GM19240 (cell line): ENCODE measurements at regions not wholly inside any gene's neighbourhood (a gene's known extent, or its start where the extent isn't known, plus 50 kb on each side); places are given as distances from the start of the nearest gene placed in this dataset.

ENCODE experiments used
- DNase-seq: peaks from one replicate; pipeline ENCODE4 v3.0.0; 2011; ENCODE audit warnings: low spot score; ENCODE audit not compliant: insufficient read length

- DNase-seq: no peak
Measured at GRCh38 chr11:86120807-86121206, 51.9 kb upstream of the PICALM start.

GRCh38 chr11:86119906-86120305 lies 51.0 kb upstream of the PICALM start:
- no peak for DNase-seq

- no peak for DNase-seq
Measured at GRCh38 chr11:86119077-86119476, 50.2 kb upstream of the PICALM start.
